ENCODE measurements at regions not wholly inside any gene's neighbourhood (a gene's known extent, or its start where the extent isn't known, plus 50 kb on each side); places are given as distances from the start of the nearest gene placed in this dataset.

DNA sequence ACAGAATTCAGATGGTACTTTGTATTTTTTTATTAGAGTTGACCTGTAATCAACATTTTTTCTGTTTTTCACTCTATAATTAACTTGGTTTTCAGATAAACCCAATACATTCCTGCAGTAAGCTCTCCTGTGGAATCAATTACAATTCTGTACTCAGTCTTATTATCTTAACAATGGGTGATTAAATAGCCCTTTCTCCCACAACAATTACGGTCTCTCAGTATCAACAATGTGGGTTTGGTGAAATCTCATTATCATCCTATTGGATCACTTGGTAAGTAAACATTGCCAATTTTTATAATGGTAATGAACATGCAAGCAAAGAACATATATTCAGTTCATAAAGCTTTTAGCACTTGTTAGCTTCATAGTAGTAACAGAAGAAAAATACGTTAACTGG, 438.9 kb upstream of the EPHA7 start:
- H4K20me1 ChIP-seq (replicated peaks; ENCODE audit: control insufficient read depth, extremely low read depth, insufficient read depth, low read length) = no peaks in the 10 kb centered on the region
- H3K27ac ChIP-seq (ENCODE audit: insufficient read depth, low read depth, low read length) = no peak overlapping the region
- no peak overlapping the region for H3K9ac ChIP-seq (replicated peaks; ENCODE audit: extremely low read depth, insufficient read depth, low read length)
- ChIA-PET CTCF (no interaction called here), POLR2A (no interaction called here)
- BruUV-seq (replicated peaks) = no TSS peak
- no peaks in the 10 kb centered on the region for H3K36me3 ChIP-seq (ENCODE audit: control insufficient read depth in 2 of 2, extremely low read depth in 1 of 2, insufficient read depth in 2 of 2, low read length in 2 of 2)
- intact Hi-C loops (cut with micrococcal nuclease) (no loop called here), dilution Hi-C loops (cut with MboI; ENCODE audit: extremely low pct_ligation_motif_present, low sequenced_read_pairs) (no loop called here)
- DNase-seq (ENCODE audit: low read depth, low spot score) (no peak), FAIRE-seq (no peak)
- no peaks in the 10 kb centered on the region for H3K4me1 ChIP-seq (ENCODE audit: control insufficient read depth, extremely low read depth, insufficient read depth, low read length)
- no peak overlapping the region for H3K4me3 ChIP-seq (replicated peaks in 1 of 3; ENCODE audit: insufficient read depth in 1 of 3, low read depth in 1 of 3, low read length in 3 of 3)
- no peaks in the 10 kb centered on the region for H3K79me2 ChIP-seq (ENCODE audit: control insufficient read depth, insufficient read depth, low read length)
- H3K4me2 ChIP-seq (ENCODE audit: insufficient read depth, low read length) = no peak overlapping the region
- no peak overlapping the region for H2AFZ ChIP-seq (ENCODE audit: low read depth, low read length)
- TF ChIP-seq FOS (IDR thresholded peaks at IDR 0.05; ENCODE audit: borderline replicate concordance, insufficient read depth, low read length) (no peak), POLR2AphosphoS5 (IDR thresholded peaks at IDR 0.05; ENCODE audit: insufficient read depth, low read depth, low read length) (no peak), POLR2A (IDR thresholded peaks at IDR 0.05; ENCODE audit: low read depth, low read length) (no peak), JUN (IDR thresholded peaks at IDR 0.05; ENCODE audit: borderline replicate concordance, insufficient read depth, insufficient read length, low read depth) (no peak), MYC (IDR thresholded peaks at IDR 0.05; ENCODE audit: low read depth, low read length) (no peak), GATA2 (IDR thresholded peaks at IDR 0.05; ENCODE audit: insufficient read depth, insufficient read length, low read depth, low read length) (no peak), EZH2 (IDR thresholded peaks at IDR 0.05; ENCODE audit: borderline replicate concordance, low read depth, low read length, severe bottlenecking) (no peak)
- TF ChIP-seq, protein P1, sequence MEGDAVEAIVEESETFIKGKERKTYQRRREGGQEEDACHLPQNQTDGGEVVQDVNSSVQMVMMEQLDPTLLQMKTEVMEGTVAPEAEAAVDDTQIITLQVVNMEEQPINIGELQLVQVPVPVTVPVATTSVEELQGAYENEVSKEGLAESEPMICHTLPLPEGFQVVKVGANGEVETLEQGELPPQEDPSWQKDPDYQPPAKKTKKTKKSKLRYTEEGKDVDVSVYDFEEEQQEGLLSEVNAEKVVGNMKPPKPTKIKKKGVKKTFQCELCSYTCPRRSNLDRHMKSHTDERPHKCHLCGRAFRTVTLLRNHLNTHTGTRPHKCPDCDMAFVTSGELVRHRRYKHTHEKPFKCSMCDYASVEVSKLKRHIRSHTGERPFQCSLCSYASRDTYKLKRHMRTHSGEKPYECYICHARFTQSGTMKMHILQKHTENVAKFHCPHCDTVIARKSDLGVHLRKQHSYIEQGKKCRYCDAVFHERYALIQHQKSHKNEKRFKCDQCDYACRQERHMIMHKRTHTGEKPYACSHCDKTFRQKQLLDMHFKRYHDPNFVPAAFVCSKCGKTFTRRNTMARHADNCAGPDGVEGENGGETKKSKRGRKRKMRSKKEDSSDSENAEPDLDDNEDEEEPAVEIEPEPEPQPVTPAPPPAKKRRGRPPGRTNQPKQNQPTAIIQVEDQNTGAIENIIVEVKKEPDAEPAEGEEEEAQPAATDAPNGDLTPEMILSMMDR (IDR thresholded peaks at IDR 0.05; ENCODE audit: extremely low read depth in 1 of 2, insufficient read depth in 1 of 2, low read depth in 1 of 2, low read length in 2 of 2) = no peak
- TF ChIP-seq, protein P2, sequence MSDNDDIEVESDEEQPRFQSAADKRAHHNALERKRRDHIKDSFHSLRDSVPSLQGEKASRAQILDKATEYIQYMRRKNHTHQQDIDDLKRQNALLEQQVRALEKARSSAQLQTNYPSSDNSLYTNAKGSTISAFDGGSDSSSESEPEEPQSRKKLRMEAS (IDR thresholded peaks at IDR 0.05; ENCODE audit: insufficient read depth, insufficient read length) = no peak
- H3K9me1 ChIP-seq (replicated peaks; ENCODE audit: control insufficient read depth, extremely low read depth, insufficient read depth, low read length) = no peaks in the 10 kb centered on the region
- H3K9me3 ChIP-seq (replicated peaks; ENCODE audit: control insufficient read depth, insufficient read depth, low read length) = no peaks in the 10 kb centered on the region
- no peaks in the 10 kb centered on the region for H3K27me3 ChIP-seq (ENCODE audit: control insufficient read depth in 2 of 2, insufficient read depth in 2 of 2, low read length in 2 of 2)
